ENCODE measurements at regions not wholly inside any gene's neighbourhood (a gene's known extent, or its start where the extent isn't known, plus 50 kb on each side); places are given as distances from the start of the nearest gene placed in this dataset.

GRCh38 chr4:123073650-123074049 lies 151.3 kb upstream of the NUDT6 start:
- no peaks in the 10 kb centered on the region for H3K27me3 Mint-ChIP-seq
- no peak overlapping the region for H3K27ac Mint-ChIP-seq
- H3K4me3 Mint-ChIP-seq, result no peak overlapping the region
- no peaks in the 10 kb centered on the region for H3K4me1 Mint-ChIP-seq (ENCODE audit: low read depth)
- no peak for DNase-seq
- H3K9me3 Mint-ChIP-seq, result no peaks in the 10 kb centered on the region
- H3K36me3 Mint-ChIP-seq, result peaks cover 4% of the 10 kb centered on the region
- POLR2A ChIA-PET, result no interaction called here
- intact Hi-C loops (cut with micrococcal nuclease), result no loop called here
- CTCF ChIA-PET, result no interaction called here

DNA sequence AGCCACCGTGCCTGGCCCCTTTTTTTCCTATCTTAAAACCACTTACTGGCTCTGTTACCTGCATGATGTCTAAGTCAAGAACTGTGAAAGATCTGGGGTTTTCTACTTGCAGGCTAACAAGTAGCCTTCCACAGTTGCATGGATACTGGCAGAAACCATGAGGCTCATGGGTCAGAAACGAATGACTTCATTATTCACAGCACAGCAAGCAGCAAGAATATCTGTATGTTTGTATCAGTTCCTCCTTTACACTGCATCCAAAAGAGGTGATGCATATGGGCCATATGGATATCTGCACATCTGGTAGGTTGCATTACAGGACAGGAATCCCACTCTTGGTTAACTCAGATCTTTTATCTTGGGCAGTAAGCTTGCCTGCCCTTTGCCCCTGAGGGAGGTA lies 154.9 kb upstream of the NUDT6 start:
- H3K4me3 Mint-ChIP-seq, result no peak overlapping the region
- intact Hi-C loops (cut with micrococcal nuclease), result no loop called here
- no peaks in the 10 kb centered on the region for H3K4me1 Mint-ChIP-seq (ENCODE audit: low read depth)
- no peaks in the 10 kb centered on the region for H3K27me3 Mint-ChIP-seq
- ChIA-PET CTCF (no interaction called here), POLR2A (no interaction called here)
- peaks cover 20% of the 10 kb centered on the region for H3K36me3 Mint-ChIP-seq
- H3K27ac Mint-ChIP-seq, result no peak overlapping the region
- no peak for DNase-seq
- no peaks in the 10 kb centered on the region for H3K9me3 Mint-ChIP-seq

DNA sequence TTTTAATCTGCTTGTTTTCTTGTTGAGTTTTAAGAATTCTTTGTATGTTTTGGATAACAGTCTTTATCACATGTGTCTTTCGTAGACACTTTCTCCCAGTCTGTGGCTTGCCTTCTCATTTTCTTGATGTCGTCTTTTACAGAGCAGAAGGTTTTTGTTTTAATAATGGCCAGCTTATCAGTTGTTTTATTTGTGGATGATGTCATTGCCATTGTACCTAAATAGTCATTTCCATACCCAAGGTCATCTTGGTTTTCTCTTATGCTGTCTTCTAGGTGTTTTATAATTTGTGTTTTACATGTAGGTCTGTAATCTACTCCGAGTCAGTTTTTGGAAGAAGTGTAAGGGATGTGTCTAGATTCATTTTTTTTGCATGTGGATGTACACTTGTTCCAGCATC lies 159.6 kb upstream of the NUDT6 start:
- DNase-seq, result no peak
- Mint-ChIP-seq H3K27ac (no peak overlapping the region), H3K4me3 (no peak overlapping the region), H3K4me1 (ENCODE audit: low read depth) (no peaks in the 10 kb centered on the region), H3K9me3 (no peaks in the 10 kb centered on the region), H3K36me3 (peaks cover 32% of the 10 kb centered on the region), H3K27me3 (no peaks in the 10 kb centered on the region)
- ChIA-PET CTCF (no interaction called here), POLR2A (no interaction called here)
- intact Hi-C loops (cut with micrococcal nuclease), result no loop called here

GRCh38 chr4:123083646-123084045 lies 161.2 kb upstream of the NUDT6 start:
- DNase-seq, result no peak
- Mint-ChIP-seq H3K4me3 (no peak overlapping the region), H3K9me3 (no peaks in the 10 kb centered on the region), H3K27me3 (no peaks in the 10 kb centered on the region), H3K27ac (no peak overlapping the region), H3K4me1 (ENCODE audit: low read depth) (no peaks in the 10 kb centered on the region), H3K36me3 (peaks cover 42% of the 10 kb centered on the region)
- CTCF ChIA-PET, result interaction anchor here (0.7 kb wide), 1 partner anchor 1113 kb away, joined by 3 read pairs; no protein-coding TSS in a partner anchor
- POLR2A ChIA-PET, result no interaction called here
- intact Hi-C loops (cut with micrococcal nuclease), result no loop called here

GRCh38 chr4:123088501-123088900 lies 166.1 kb upstream of the NUDT6 start:
- H3K27ac Mint-ChIP-seq, result no peak overlapping the region
- H3K36me3 Mint-ChIP-seq, result peaks cover 50% of the 10 kb centered on the region
- intact Hi-C loops (cut with micrococcal nuclease), result no loop called here

DNA sequence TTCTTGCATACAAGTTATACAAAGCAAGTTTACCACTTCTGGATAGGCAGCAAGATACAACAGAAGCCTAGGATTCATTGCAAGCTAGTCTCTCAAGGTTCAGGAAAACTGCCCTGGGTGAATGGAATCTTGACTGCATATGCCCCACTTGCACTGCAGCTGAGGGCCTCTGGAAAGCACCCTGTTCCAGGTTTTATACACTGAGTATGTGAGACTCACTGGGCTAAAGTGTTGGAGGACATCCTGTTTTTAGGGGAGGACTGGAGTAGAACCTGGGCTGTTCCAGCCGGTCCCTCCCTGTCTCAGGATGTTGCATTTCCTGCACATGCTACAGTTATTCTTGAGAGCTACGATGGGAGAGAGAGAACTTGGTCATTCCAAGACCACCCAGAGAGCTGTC lies 168.5 kb upstream of the NUDT6 start:
- CTCF ChIA-PET, result interaction anchor here (2.0 kb wide), 1 partner anchor 12 kb away, joined by 6 read pairs; no protein-coding TSS in a partner anchor
- Mint-ChIP-seq H3K27me3 (no peaks in the 10 kb centered on the region), H3K9me3 (peaks cover 2% of the 10 kb centered on the region), H3K4me3 (no peak overlapping the region), H3K36me3 (peaks cover 49% of the 10 kb centered on the region), H3K27ac (no peak overlapping the region), H3K4me1 (ENCODE audit: low read depth) (no peaks in the 10 kb centered on the region)
- POLR2A ChIA-PET, result no interaction called here
- intact Hi-C loops (cut with micrococcal nuclease), result no loop called here
- no peak for DNase-seq

More at GRCh38 chr4:123088501-123088900, 166.1 kb upstream of the NUDT6 start:
- H3K4me3 Mint-ChIP-seq, result no peak overlapping the region
- ChIA-PET CTCF (interaction anchor here (0.8 kb wide), 1 partner anchor 10 kb away, joined by 5 read pairs; no protein-coding TSS in a partner anchor), POLR2A (no interaction called here)
- no peak for DNase-seq
- peaks cover 2% of the 10 kb centered on the region for H3K9me3 Mint-ChIP-seq
- no peaks in the 10 kb centered on the region for H3K27me3 Mint-ChIP-seq
- no peaks in the 10 kb centered on the region for H3K4me1 Mint-ChIP-seq (ENCODE audit: low read depth)

DNA sequence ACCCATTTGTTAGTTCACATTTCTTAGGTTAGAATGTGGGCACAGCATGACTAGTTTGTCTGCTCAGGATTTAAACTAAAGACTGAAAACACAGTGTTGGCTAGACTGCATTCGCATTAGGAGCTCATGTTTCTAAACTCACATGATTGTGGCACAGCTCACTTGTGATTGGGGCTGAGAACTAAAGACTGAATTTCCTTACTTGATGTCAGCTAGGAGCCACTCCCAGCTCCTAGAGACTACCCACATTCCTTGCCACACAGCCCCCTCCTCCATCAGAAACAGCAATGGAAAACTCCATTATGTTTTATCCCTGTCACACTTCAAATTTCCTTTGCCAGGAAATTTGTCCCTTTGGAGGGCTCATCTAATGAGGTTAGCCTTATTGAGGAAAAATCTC lies 170.2 kb upstream of the NUDT6 start:
- intact Hi-C loops (cut with micrococcal nuclease), result no loop called here
- H3K27me3 Mint-ChIP-seq, result no peaks in the 10 kb centered on the region
- no peak overlapping the region for H3K4me3 Mint-ChIP-seq
- POLR2A ChIA-PET, result no interaction called here
- no peak for DNase-seq
- H3K36me3 Mint-ChIP-seq, result peaks cover 35% of the 10 kb centered on the region
- CTCF ChIA-PET, result interaction anchor here (2.0 kb wide), 1 partner anchor 10 kb away, joined by 6 read pairs; no protein-coding TSS in a partner anchor
- H3K9me3 Mint-ChIP-seq, result peaks cover 2% of the 10 kb centered on the region
- no peak overlapping the region for H3K27ac Mint-ChIP-seq
- H3K4me1 Mint-ChIP-seq (ENCODE audit: low read depth), result no peaks in the 10 kb centered on the region

- CTCF ChIA-PET, result no interaction called here
- no peak overlapping the region for H3K27ac Mint-ChIP-seq
- H3K4me1 Mint-ChIP-seq (ENCODE audit: low read depth), result no peaks in the 10 kb centered on the region
- POLR2A ChIA-PET, result no interaction called here
- no peak overlapping the region for H3K4me3 Mint-ChIP-seq
- peaks cover 28% of the 10 kb centered on the region for H3K36me3 Mint-ChIP-seq
- no peaks in the 10 kb centered on the region for H3K27me3 Mint-ChIP-seq
- intact Hi-C loops (cut with micrococcal nuclease), result no loop called here
- H3K9me3 Mint-ChIP-seq, result peaks cover 2% of the 10 kb centered on the region
- no peak for DNase-seq
Measured at GRCh38 chr4:123093236-123093635, 170.8 kb upstream of the NUDT6 start.

DNA sequence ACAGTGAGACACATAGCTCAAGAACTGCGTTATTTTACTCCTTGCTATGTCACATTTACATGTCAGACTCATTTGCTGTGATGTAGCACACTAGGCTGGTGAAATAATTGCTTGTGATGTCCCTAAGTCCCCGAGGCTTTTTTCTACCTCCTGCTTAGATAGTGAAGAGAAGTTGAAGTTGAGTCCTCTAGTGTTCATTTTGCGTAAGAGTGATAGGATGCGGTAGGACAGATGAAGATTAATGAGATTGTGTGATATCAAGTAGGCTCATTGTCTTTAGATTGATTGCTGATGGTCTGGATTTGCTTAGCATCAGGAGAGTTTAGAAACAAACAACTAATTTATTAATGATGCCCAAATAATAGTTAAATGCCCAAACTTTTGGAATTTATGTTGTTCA lies 173.6 kb upstream of the NUDT6 start:
- peaks cover 16% of the 10 kb centered on the region for H3K36me3 Mint-ChIP-seq
- ChIA-PET CTCF (no interaction called here), POLR2A (no interaction called here)
- no peaks in the 10 kb centered on the region for H3K9me3 Mint-ChIP-seq
- H3K27me3 Mint-ChIP-seq, result no peaks in the 10 kb centered on the region
- no peak for DNase-seq
- intact Hi-C loops (cut with micrococcal nuclease), result no loop called here
- H3K4me3 Mint-ChIP-seq, result no peak overlapping the region
- no peak overlapping the region for H3K27ac Mint-ChIP-seq
- no peaks in the 10 kb centered on the region for H3K4me1 Mint-ChIP-seq (ENCODE audit: low read depth)

DNA sequence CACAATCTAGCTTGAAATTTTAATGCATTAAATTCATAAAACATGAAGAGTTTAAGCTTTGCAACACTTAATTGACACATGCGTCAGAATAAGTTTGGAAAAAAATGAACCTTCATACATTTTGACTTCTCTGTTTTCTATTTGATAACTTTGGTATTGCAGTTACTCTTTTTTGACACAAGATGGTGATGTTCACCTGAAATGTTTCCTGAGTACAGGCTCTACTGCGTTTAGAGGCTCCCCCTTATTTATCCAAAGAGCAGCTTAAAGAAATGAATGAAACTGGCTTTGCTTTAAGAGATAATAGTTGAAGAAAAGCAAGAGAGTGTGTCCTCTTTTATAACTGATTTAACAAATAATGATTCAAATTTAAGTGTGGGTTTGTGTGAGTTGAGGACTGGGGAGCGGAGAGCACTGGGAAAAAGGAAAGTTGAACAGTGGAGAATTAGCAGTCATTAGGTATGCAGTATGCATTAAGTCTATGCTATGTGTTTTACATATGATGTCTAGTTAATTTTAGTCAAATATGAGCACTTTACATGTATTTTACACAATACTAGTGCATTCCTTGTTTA lies 180.6 kb upstream of the NUDT6 start:
- Mint-ChIP-seq H3K36me3 (no peaks in the 10 kb centered on the region), H3K27me3 (no peaks in the 10 kb centered on the region), H3K9me3 (no peaks in the 10 kb centered on the region), H3K4me3 (no peak overlapping the region), H3K27ac (no peak overlapping the region), H3K4me1 (ENCODE audit: low read depth) (no peaks in the 10 kb centered on the region)
- ChIA-PET CTCF (interaction anchor here (1.4 to 1.6 kb wide), 3 partner anchors 9 to 559 kb away, joined by 3 to 7 read pairs (median 6); no protein-coding TSS in a partner anchor), POLR2A (no interaction called here)
- no peak for DNase-seq
- intact Hi-C loops (cut with micrococcal nuclease), result loop anchor here (1.0 to 10.0 kb wide), 5 partner anchors 294 to 1219 kb away; partner anchors contain the start of gene SPRY1

DNA sequence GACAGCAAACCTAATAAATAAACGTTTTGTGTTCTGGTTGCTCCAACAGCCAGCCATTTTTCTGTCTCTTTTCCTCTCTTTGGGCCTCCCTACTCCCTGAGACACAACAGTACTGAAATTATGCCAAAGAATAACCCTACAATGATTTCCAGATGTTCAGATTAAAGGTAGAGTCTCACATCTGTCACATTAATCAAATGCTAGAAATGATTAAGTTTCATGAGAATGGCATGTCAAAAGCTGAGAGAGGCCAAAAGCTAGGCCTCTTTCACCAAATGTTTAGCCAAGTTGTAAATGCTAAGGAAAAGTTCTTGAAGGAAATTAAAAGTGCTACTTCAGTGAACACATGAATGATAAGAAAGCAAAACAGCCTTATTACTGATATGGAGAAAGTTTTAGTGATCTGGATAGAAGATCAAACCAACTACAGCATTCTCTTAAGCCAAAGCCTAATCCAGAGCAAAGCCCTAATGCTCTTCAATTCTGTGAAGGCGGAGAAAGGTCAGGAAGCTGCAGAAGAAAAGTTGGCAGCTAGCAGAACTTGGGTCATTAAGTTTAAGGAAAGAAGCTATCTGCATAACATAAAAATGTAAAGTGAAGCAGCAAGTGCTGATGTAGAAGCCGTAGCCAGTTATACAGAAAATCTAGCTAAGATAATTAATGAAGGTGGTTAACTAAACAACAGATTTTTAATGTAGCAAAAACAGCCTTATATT lies 182.1 kb upstream of the NUDT6 start:
- Mint-ChIP-seq H3K4me3 (no peak overlapping the region), H3K27me3 (no peaks in the 10 kb centered on the region), H3K27ac (no peak overlapping the region), H3K4me1 (ENCODE audit: low read depth) (no peaks in the 10 kb centered on the region), H3K9me3 (no peaks in the 10 kb centered on the region), H3K36me3 (no peaks in the 10 kb centered on the region)
- intact Hi-C loops (cut with micrococcal nuclease), result loop anchor here (5.0 to 10.0 kb wide), 3 partner anchors 293 to 560 kb away; partner anchors contain the start of gene SPRY1
- ChIA-PET POLR2A (no interaction called here), CTCF (no interaction called here)
- no peak for DNase-seq

- POLR2A ChIA-PET, result no interaction called here
- intact Hi-C loops (cut with micrococcal nuclease), result loop anchor here (10.0 kb wide), 1 partner anchor 560 kb away; no protein-coding TSS in a partner anchor
- H3K27ac Mint-ChIP-seq, result no peak overlapping the region
- no peak overlapping the region for H3K4me3 Mint-ChIP-seq
- DNase-seq, result no peak
- H3K36me3 Mint-ChIP-seq, result no peaks in the 10 kb centered on the region
- no peaks in the 10 kb centered on the region for H3K27me3 Mint-ChIP-seq
- no peaks in the 10 kb centered on the region for H3K9me3 Mint-ChIP-seq
- no peaks in the 10 kb centered on the region for H3K4me1 Mint-ChIP-seq (ENCODE audit: low read depth)
- CTCF ChIA-PET, result no interaction called here
Measured at GRCh38 chr4:123105026-123105420, 182.6 kb upstream of the NUDT6 start.

- Mint-ChIP-seq H3K9me3 (no peaks in the 10 kb centered on the region), H3K27me3 (no peaks in the 10 kb centered on the region), H3K36me3 (no peaks in the 10 kb centered on the region), H3K4me1 (ENCODE audit: low read depth) (no peaks in the 10 kb centered on the region), H3K4me3 (no peak overlapping the region), H3K27ac (no peak overlapping the region)
- ChIA-PET POLR2A (no interaction called here), CTCF (interaction anchor here (0.5 kb wide), 1 partner anchor 167 kb away, joined by 3 read pairs; no protein-coding TSS in a partner anchor)
- intact Hi-C loops (cut with micrococcal nuclease), result loop anchor here (10.0 kb wide), 1 partner anchor 558 kb away; no protein-coding TSS in a partner anchor
- no peak for DNase-seq
Measured at GRCh38 chr4:123106747-123107146, 184.3 kb upstream of the NUDT6 start.
